HEK293 (cell line): ENCODE measurements at regions not wholly inside any gene's neighbourhood (a gene's known extent, or its start where the extent isn't known, plus 50 kb on each side); places are given as distances from the start of the nearest gene placed in this dataset.

Experiments used
- EGR2 ChIP-seq: fragments of 450-650 bp; formaldehyde crosslinking; IDR thresholded peaks from 2 replicates; pipeline ENCODE4 v1.5.1; 2016; ENCODE audit warnings: low read depth, missing biosample characterization, missing genetic modification characterization
- GLIS1 ChIP-seq: fragments of 450-650 bp; formaldehyde crosslinking; IDR thresholded peaks from 2 replicates; pipeline ENCODE4 v1.5.1; 2016; ENCODE audit warnings: missing biosample characterization, missing genetic modification characterization
- GLIS2 ChIP-seq: fragments of 450-650 bp; formaldehyde crosslinking; IDR thresholded peaks from 2 replicates; pipeline ENCODE4 v1.5.1; 2016; ENCODE audit warnings: missing biosample characterization, missing genetic modification characterization
- MEIS1 ChIP-seq: sonication (generic); formaldehyde crosslinking; IDR thresholded peaks from 2 replicates; pipeline ENCODE4 v1.8.1; 2022; ENCODE audit warnings: missing genetic modification reagents, mild to moderate bottlenecking, borderline replicate concordance
- MZF1 ChIP-seq: fragments of 450-650 bp; formaldehyde crosslinking; IDR thresholded peaks from 2 replicates; pipeline ENCODE4 v1.5.1; 2017; ENCODE audit warnings: missing biosample characterization, missing genetic modification characterization, borderline replicate concordance
- REPIN1 ChIP-seq: fragments of 450-650 bp; formaldehyde crosslinking; IDR thresholded peaks from 2 replicates; pipeline ENCODE4 v1.5.1; 2017; ENCODE audit warnings: missing biosample characterization, missing genetic modification characterization, low read depth
- YY1 ChIP-seq: fragments of 450-650 bp; formaldehyde crosslinking; IDR thresholded peaks from 2 replicates; pipeline ENCODE4 v1.5.1; 2018; ENCODE audit warnings: missing biosample characterization, missing genetic modification characterization
- ZBTB1 ChIP-seq: fragments of 450-650 bp; formaldehyde crosslinking; IDR thresholded peaks from 2 replicates; pipeline ENCODE4 v1.5.1; 2016; ENCODE audit warnings: missing biosample characterization, missing genetic modification characterization
- ZBTB10 ChIP-seq: fragments of 450-650 bp; formaldehyde crosslinking; IDR thresholded peaks from 2 replicates; pipeline ENCODE4 v1.5.1; 2016; ENCODE audit warnings: missing biosample characterization, missing genetic modification characterization
- ZBTB17 ChIP-seq: fragments of 450-650 bp; formaldehyde crosslinking; IDR thresholded peaks from 2 replicates; pipeline ENCODE4 v1.5.1; 2016; ENCODE audit warnings: missing biosample characterization, missing genetic modification characterization
- ZBTB20 ChIP-seq: fragments of 450-650 bp; formaldehyde crosslinking; IDR thresholded peaks from 2 replicates; pipeline ENCODE4 v1.5.1; 2016; ENCODE audit warnings: missing biosample characterization, missing genetic modification characterization
- ZNF112 ChIP-seq: fragments of 450-650 bp; formaldehyde crosslinking; IDR thresholded peaks from 2 replicates; pipeline ENCODE4 v1.5.0; 2017; ENCODE audit warnings: missing biosample characterization, missing genetic modification characterization
- ZNF121 ChIP-seq: fragments of 450-650 bp; formaldehyde crosslinking; IDR thresholded peaks from 2 replicates; pipeline ENCODE4 v1.5.1; 2016; ENCODE audit warnings: missing biosample characterization, missing genetic modification characterization
- ZNF146 ChIP-seq: fragments of 450-650 bp; formaldehyde crosslinking; IDR thresholded peaks from 2 replicates; pipeline ENCODE4 v1.5.1; 2016; ENCODE audit warnings: missing biosample characterization, missing genetic modification characterization
- ZNF174 ChIP-seq: fragments of 450-650 bp; formaldehyde crosslinking; IDR thresholded peaks from 2 replicates; pipeline ENCODE4 v1.5.0; 2017; ENCODE audit warnings: missing biosample characterization, mild to moderate bottlenecking, missing genetic modification characterization
- ZNF23 ChIP-seq: fragments of 450-650 bp; formaldehyde crosslinking; IDR thresholded peaks from 2 replicates; pipeline ENCODE4 v1.5.1; 2016; ENCODE audit warnings: missing biosample characterization, missing genetic modification characterization, borderline replicate concordance
- ZNF24 ChIP-seq: fragments of 450-650 bp; formaldehyde crosslinking; IDR thresholded peaks from 2 replicates; pipeline ENCODE4 v1.5.1; 2016; ENCODE audit warnings: missing biosample characterization, missing genetic modification characterization
- ZNF311 ChIP-seq: fragments of 450-650 bp; formaldehyde crosslinking; IDR thresholded peaks from 2 replicates; pipeline ENCODE4 v1.5.1; 2017; ENCODE audit warnings: missing biosample characterization, missing genetic modification characterization, borderline replicate concordance
- ZNF324 ChIP-seq: fragments of 450-650 bp; formaldehyde crosslinking; IDR thresholded peaks from 2 replicates; pipeline ENCODE4 v1.5.1; 2016; ENCODE audit warnings: missing biosample characterization, missing genetic modification characterization
- ZNF341 ChIP-seq: fragments of 450-650 bp; formaldehyde crosslinking; IDR thresholded peaks from 2 replicates; pipeline ENCODE4; 2016; ENCODE audit warnings: low read depth, missing biosample characterization, missing genetic modification characterization
- ZNF354C ChIP-seq: fragments of 450-650 bp; formaldehyde crosslinking; IDR thresholded peaks from 2 replicates; pipeline ENCODE4 v1.5.1; 2016; ENCODE audit warnings: missing biosample characterization, missing genetic modification characterization, low read depth, borderline replicate concordance
- ZNF404 ChIP-seq: fragments of 450-650 bp; formaldehyde crosslinking; IDR thresholded peaks from 2 replicates; pipeline ENCODE4 v1.5.1; 2017; ENCODE audit warnings: missing biosample characterization, missing genetic modification characterization
- ZNF423 ChIP-seq: fragments of 450-650 bp; formaldehyde crosslinking; IDR thresholded peaks from 2 replicates; pipeline ENCODE4 v1.5.1; 2016; ENCODE audit warnings: missing biosample characterization, missing genetic modification characterization
- ZNF449 ChIP-seq: fragments of 450-650 bp; formaldehyde crosslinking; IDR thresholded peaks from 2 replicates; pipeline ENCODE4 v1.5.1; 2017; ENCODE audit warnings: missing biosample characterization, mild to moderate bottlenecking, missing genetic modification characterization, moderate library complexity
- ZNF48 ChIP-seq: fragments of 450-650 bp; formaldehyde crosslinking; IDR thresholded peaks from 2 replicates; pipeline ENCODE4 v1.5.1; 2016; ENCODE audit warnings: missing biosample characterization, missing genetic modification characterization
- ZNF544 ChIP-seq: fragments of 450-650 bp; formaldehyde crosslinking; IDR thresholded peaks from 2 replicates; pipeline ENCODE4 v1.5.0; 2017; ENCODE audit warnings: missing biosample characterization, missing genetic modification characterization
- ZNF548 ChIP-seq: fragments of 450-650 bp; formaldehyde crosslinking; IDR thresholded peaks from 2 replicates; pipeline ENCODE4 v1.5.1; 2016; ENCODE audit warnings: missing biosample characterization, missing genetic modification characterization
- ZNF580 ChIP-seq: fragments of 450-650 bp; formaldehyde crosslinking; IDR thresholded peaks from 2 replicates; pipeline ENCODE4 v1.5.1; 2016; ENCODE audit warnings: missing biosample characterization, missing genetic modification characterization
- ZNF596 ChIP-seq: fragments of 450-650 bp; IDR thresholded peaks from 2 replicates; pipeline ENCODE4 v1.5.0; 2018; ENCODE audit warnings: missing biosample characterization, mild to moderate bottlenecking, missing genetic modification characterization, moderate library complexity
- ZNF626 ChIP-seq: fragments of 450-650 bp; sonication (Bioruptor Pico); formaldehyde crosslinking; IDR thresholded peaks from 2 replicates; pipeline ENCODE4 v1.5.1; 2018; ENCODE audit warnings: missing biosample characterization, missing genetic modification characterization, inconsistent platforms
- ZNF629 ChIP-seq: fragments of 450-650 bp; formaldehyde crosslinking; IDR thresholded peaks from 2 replicates; pipeline ENCODE4 v1.5.1; 2017; ENCODE audit warnings: missing biosample characterization, missing genetic modification characterization
- ZNF658 ChIP-seq: fragments of 450-650 bp; formaldehyde crosslinking; IDR thresholded peaks from 2 replicates; pipeline ENCODE4; 2016; ENCODE audit warnings: missing biosample characterization, missing genetic modification characterization
- ZNF660 ChIP-seq: fragments of 450-650 bp; IDR thresholded peaks from 2 replicates; pipeline ENCODE4 v1.5.1; 2018; ENCODE audit warnings: missing biosample characterization, mild to moderate bottlenecking, missing genetic modification characterization
- ZNF677 ChIP-seq: fragments of 450-650 bp; IDR thresholded peaks from 2 replicates; pipeline ENCODE4 v1.5.0; 2018; ENCODE audit warnings: missing biosample characterization, mild to moderate bottlenecking, missing genetic modification characterization, moderate library complexity
- ZNF768 ChIP-seq: fragments of 450-650 bp; formaldehyde crosslinking; IDR thresholded peaks from 2 replicates; pipeline ENCODE4 v1.5.1; 2018; ENCODE audit warnings: missing biosample characterization, mild to moderate bottlenecking, missing genetic modification characterization
- ZNF776 ChIP-seq: fragments of 450-650 bp; formaldehyde crosslinking; IDR thresholded peaks from 2 replicates; pipeline ENCODE4 v1.5.0; 2017; ENCODE audit warnings: missing biosample characterization, missing genetic modification characterization, borderline replicate concordance
- ZNF791 ChIP-seq: fragments of 450-650 bp; formaldehyde crosslinking; IDR thresholded peaks from 2 replicates; pipeline ENCODE4 v1.5.1; 2016; ENCODE audit warnings: missing biosample characterization, missing genetic modification characterization
- ZSCAN23 ChIP-seq: fragments of 450-650 bp; formaldehyde crosslinking; IDR thresholded peaks from 2 replicates; pipeline ENCODE4 v1.5.1; 2016; ENCODE audit warnings: missing biosample characterization, missing genetic modification characterization
- ZSCAN30 ChIP-seq: fragments of 450-650 bp; IDR thresholded peaks from 2 replicates; pipeline ENCODE4 v1.5.1; 2018; ENCODE audit warnings: missing biosample characterization, mild to moderate bottlenecking, missing genetic modification characterization, moderate library complexity
- ZXDB ChIP-seq: fragments of 450-650 bp; formaldehyde crosslinking; IDR thresholded peaks from 2 replicates; pipeline ENCODE4 v1.5.1; 2016; ENCODE audit warnings: missing biosample characterization, missing genetic modification characterization

GRCh38 chr2:173590276-173590861 is 235.7 kb downstream of the CDCA7 start (continued):
- TF ChIP-seq ZNF629 (tag by site-specific recombination) (peak; percentile 37; the same call in 1 of the 2 replicates), ZBTB20 (no peak), ZNF626 (tag by site-specific recombination) (no peak), ZBTB17 (tag by site-specific recombination) (no peak), GLIS1 (no peak), ZNF404 (no peak), ZSCAN30 (tag by site-specific recombination) (0 out of 2 replicates have a peak, but pooled peaks have one; percentile 40), ZNF449 (no peak), MEIS1 (CRISPR knock-in tag) (no peak), ZNF354C (tag by site-specific recombination) (no peak), ZNF112 (no peak), YY1 (no peak), ZNF121 (no peak), ZNF596 (no peak), ZSCAN23 (tag by site-specific recombination) (no peak), ZNF660 (tag by site-specific recombination) (no peak), ZNF48 (tag by site-specific recombination) (no peak), ZNF324 (tag by site-specific recombination) (no peak), ZNF791 (tag by site-specific recombination) (no peak), ZNF768 (no peak), ZNF776 (tag by site-specific recombination) (no peak), GLIS2 (tag by site-specific recombination) (no peak), ZNF544 (tag by site-specific recombination) (no peak), ZNF23 (tag by site-specific recombination) (no peak), ZXDB (tag by site-specific recombination) (peak; percentile 59), ZNF548 (no peak), MZF1 (tag by site-specific recombination) (peak; percentile 88), ZNF677 (tag by site-specific recombination) (no peak), ZBTB10 (tag by site-specific recombination) (no peak), EGR2 (tag by site-specific recombination) (no peak), REPIN1 (tag by site-specific recombination) (no peak), ZNF24 (tag by site-specific recombination) (no peak), ZNF580 (tag by site-specific recombination) (no peak), ZNF174 (no peak), ZNF341 (peak; percentile 69), ZNF146 (tag by site-specific recombination) (no peak), ZNF423 (tag by site-specific recombination) (no peak), ZNF311 (tag by site-specific recombination) (no peak), ZBTB1 (tag by site-specific recombination) (no peak), ZNF658 (no peak)
